NB4 (cell line): ENCODE measurements at regions not wholly inside any gene's neighbourhood (a gene's known extent, or its start where the extent isn't known, plus 50 kb on each side); places are given as distances from the start of the nearest gene placed in this dataset.
"Not testable (repeated sequence)": the region's sequence is repeated elsewhere in the genome, so short reads cannot be mapped to it uniquely, and the experiment has no call there.

ENCODE experiments used
- DNase-seq: peaks from one replicate; pipeline ENCODE4 v3.0.0; 2010; ENCODE audit warnings: low read depth
- H3K4me3 ChIP-seq: one replicate; pipeline ENCODE4 v1.5.1; 2011; ENCODE audit warnings: mild to moderate bottlenecking, low read depth, low read length, moderate library complexity
- CTCF ChIP-seq: IDR thresholded peaks from one replicate; pipeline ENCODE4 v1.5.1; 2012; ENCODE audit warnings: low read depth, low read length
- MAX ChIP-seq: IDR thresholded peaks from 2 replicates; pipeline ENCODE4 v1.6.1; 2011; ENCODE audit warnings: low read depth, low read length
- MYC ChIP-seq: IDR thresholded peaks from 2 replicates; pipeline ENCODE4 v1.6.1; 2011; ENCODE audit warnings: low read depth, low read length
- POLR2A ChIP-seq: IDR thresholded peaks from 2 replicates; pipeline ENCODE4 v1.6.1; 2011; ENCODE audit warnings: mild to moderate bottlenecking; ENCODE audit not compliant: insufficient read length; ENCODE audit errors: extremely low read depth

GRCh38 chr11:41534391-41534790, 74.9 kb upstream of the LRRC4C start:
- TF ChIP-seq POLR2A (no peak), MAX (no peak), MYC (no peak)
- H3K4me3 ChIP-seq = no peak overlapping the region
- DNase-seq = no peak

GRCh38 chr11:41534861-41535260, 75.4 kb upstream of the LRRC4C start:
- TF ChIP-seq CTCF = no peak
- TF ChIP-seq MYC = no peak
- no peak for TF ChIP-seq MAX
- no peak for TF ChIP-seq POLR2A
- DNase-seq = no peak
- H3K4me3 ChIP-seq = no peak overlapping the region

GRCh38 chr11:41536021-41536568, 76.6 kb upstream of the LRRC4C start:
- no peak for TF ChIP-seq MYC
- no peak for TF ChIP-seq MAX
- no peak for TF ChIP-seq POLR2A
- no peak for TF ChIP-seq CTCF
- DNase-seq = no peak
- H3K4me3 ChIP-seq = no peak overlapping the region

- DNase-seq, H3K4me3 ChIP-seq: not testable (repeated sequence)
Measured at GRCh38 chr11:41544902-41545301, 85.5 kb upstream of the LRRC4C start.

GRCh38 chr11:41578421-41579051, 119.1 kb upstream of the LRRC4C start:
- no peak for TF ChIP-seq MAX
- no peak for TF ChIP-seq MYC
- no peak for TF ChIP-seq POLR2A
- TF ChIP-seq CTCF = no peak
- DNase-seq = no peak
- H3K4me3 ChIP-seq = no peak overlapping the region

- no peak for DNase-seq
- TF ChIP-seq MYC (no peak), MAX (no peak), CTCF (no peak), POLR2A (no peak)
- no peak overlapping the region for H3K4me3 ChIP-seq
Measured at GRCh38 chr11:41579546-41579945, 120.1 kb upstream of the LRRC4C start.
